ENCODE measurements at regions not wholly inside any gene's neighbourhood (a gene's known extent, or its start where the extent isn't known, plus 50 kb on each side); places are given as distances from the start of the nearest gene placed in this dataset.

- DNase-seq = no peak
- H3K9me3 ChIP-seq = no peaks in the 10 kb centered on the region
- intact Hi-C loops (cut with DNase I) = no loop called here
- WGBS, 2 donors = 37 to 41% methylated on average over 2 of the region's 2 CpGs
- H3K4me1 ChIP-seq = no peaks in the 10 kb centered on the region
- no peaks in the 10 kb centered on the region for H3K27me3 ChIP-seq
- TF ChIP-seq, protein P1, sequence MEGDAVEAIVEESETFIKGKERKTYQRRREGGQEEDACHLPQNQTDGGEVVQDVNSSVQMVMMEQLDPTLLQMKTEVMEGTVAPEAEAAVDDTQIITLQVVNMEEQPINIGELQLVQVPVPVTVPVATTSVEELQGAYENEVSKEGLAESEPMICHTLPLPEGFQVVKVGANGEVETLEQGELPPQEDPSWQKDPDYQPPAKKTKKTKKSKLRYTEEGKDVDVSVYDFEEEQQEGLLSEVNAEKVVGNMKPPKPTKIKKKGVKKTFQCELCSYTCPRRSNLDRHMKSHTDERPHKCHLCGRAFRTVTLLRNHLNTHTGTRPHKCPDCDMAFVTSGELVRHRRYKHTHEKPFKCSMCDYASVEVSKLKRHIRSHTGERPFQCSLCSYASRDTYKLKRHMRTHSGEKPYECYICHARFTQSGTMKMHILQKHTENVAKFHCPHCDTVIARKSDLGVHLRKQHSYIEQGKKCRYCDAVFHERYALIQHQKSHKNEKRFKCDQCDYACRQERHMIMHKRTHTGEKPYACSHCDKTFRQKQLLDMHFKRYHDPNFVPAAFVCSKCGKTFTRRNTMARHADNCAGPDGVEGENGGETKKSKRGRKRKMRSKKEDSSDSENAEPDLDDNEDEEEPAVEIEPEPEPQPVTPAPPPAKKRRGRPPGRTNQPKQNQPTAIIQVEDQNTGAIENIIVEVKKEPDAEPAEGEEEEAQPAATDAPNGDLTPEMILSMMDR (IDR thresholded peaks at IDR 0.05) = no peak
- no peak overlapping the region for H3K4me3 ChIP-seq
- FAIRE-seq = no peak
- no peak for ATAC-seq
- H3K36me3 ChIP-seq = no peaks in the 10 kb centered on the region
- no peak overlapping the region for H3K27ac ChIP-seq
These were observed 412.9 kb downstream of the VGLL3 start for GRCh38 chr3:86578071-86578470.

DNA sequence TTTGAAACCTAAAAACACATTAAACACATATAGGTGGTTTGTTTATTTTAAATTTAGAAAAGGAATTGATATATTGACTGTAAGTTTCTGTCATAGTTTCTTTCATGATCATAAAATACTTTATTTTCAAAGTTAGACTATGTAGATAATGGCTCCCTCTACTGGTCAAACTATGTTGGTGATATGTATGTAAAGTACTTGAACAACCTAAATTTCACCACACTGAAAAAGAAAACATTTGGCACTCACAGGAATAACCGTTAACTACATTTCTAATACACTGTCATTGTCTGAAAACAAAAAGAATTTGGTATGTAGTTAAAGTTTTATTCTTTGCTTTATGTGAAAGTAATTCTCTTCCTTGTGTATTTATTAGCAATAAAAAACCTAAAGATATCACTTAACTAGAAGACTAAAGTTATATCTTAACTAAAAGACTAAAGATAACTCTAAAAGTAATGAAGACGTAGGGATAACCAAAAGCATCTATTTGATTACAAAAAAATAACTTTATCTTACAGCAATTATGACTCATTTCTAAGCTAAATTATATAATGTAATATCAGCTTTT lies 427.5 kb downstream of the VGLL3 start:
- Histone ChIP-seq H3K4me1 (no peaks in the 10 kb centered on the region), H3K27ac (no peak overlapping the region), H3K36me3 (no peaks in the 10 kb centered on the region), H3K4me3 (no peak overlapping the region), H3K27me3 (no peaks in the 10 kb centered on the region), H3K9me3 (no peaks in the 10 kb centered on the region)
- DNase-seq = no peak
- peak; percentile 92 for FAIRE-seq
- ATAC-seq = peak in 1 of 4 donors; percentile 36
- TF ChIP-seq, protein P1 (IDR thresholded peaks at IDR 0.05) = peak; percentile 24 to 58 (median 46)
- intact Hi-C loops (cut with DNase I) = no loop called here
- WGBS, 2 donors = 6% methylated on average over 2 of the region's 2 CpGs

- Histone ChIP-seq H3K36me3 (no peaks in the 10 kb centered on the region), H3K27me3 (no peaks in the 10 kb centered on the region), H3K27ac (no peak overlapping the region), H3K9me3 (no peaks in the 10 kb centered on the region), H3K4me3 (no peak overlapping the region), H3K4me1 (no peaks in the 10 kb centered on the region)
- TF ChIP-seq, protein P1 (IDR thresholded peaks at IDR 0.05) = no peak
- ATAC-seq = no peak
- DNase-seq = no peak
- WGBS, 2 donors = 36 to 45% methylated on average over 1 of the region's 1 CpG
- FAIRE-seq = no peak
- intact Hi-C loops (cut with DNase I) = no loop called here
These were observed 428.9 kb downstream of the VGLL3 start for GRCh38 chr3:86562090-86562489.

DNA sequence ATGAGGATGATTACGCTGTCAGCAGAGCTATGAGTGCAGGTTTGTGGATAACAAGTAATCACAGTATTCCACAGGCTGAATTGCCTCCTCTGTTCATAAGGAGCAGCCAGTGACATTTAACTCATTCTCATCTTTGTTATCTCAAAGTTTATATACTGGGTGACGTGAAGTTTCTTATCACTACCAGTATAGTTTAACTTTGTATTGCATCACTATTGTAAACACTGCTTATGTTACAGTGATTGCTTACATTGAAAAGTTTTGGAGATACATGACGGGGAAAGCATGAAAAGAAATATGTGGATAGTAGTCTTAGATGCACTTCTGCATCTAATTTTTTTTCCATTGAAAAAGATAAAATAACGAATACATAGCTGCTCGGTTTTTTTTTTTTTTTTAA lies 429.7 kb downstream of the VGLL3 start:
- H3K27me3 ChIP-seq = no peaks in the 10 kb centered on the region
- intact Hi-C loops (cut with DNase I) = no loop called here
- H3K9me3 ChIP-seq = no peaks in the 10 kb centered on the region
- no peak for ATAC-seq
- no peak overlapping the region for H3K4me3 ChIP-seq
- no peaks in the 10 kb centered on the region for H3K4me1 ChIP-seq
- TF ChIP-seq, protein P1 (IDR thresholded peaks at IDR 0.05) = no peak
- WGBS, 2 donors = 26 to 37% methylated on average over 5 of the region's 5 CpGs
- H3K36me3 ChIP-seq = no peaks in the 10 kb centered on the region
- no peak for DNase-seq
- no peak for FAIRE-seq
- H3K27ac ChIP-seq = no peak overlapping the region

DNA sequence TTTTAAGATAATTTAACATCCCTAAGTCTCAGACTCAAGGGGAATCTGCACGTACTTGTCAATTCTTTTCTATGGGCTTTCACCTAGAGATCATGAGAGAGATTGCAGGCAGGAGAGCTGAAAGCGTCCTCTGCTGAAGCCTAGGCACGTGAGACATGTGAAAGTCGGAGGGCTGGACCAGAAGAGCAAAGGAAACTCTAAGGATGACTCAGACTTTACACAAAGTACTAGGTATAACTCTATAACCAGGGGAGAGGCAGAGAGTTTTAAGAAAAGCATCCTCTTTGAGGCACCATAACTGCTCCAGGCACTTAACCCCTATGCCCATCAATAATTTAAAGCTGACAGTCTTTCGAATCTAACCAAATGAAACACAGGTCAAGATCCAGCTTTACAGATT lies 436.6 kb downstream of the VGLL3 start:
- no peaks in the 10 kb centered on the region for H3K36me3 ChIP-seq
- no peaks in the 10 kb centered on the region for H3K4me1 ChIP-seq
- H3K9me3 ChIP-seq = no peaks in the 10 kb centered on the region
- no peak for ATAC-seq
- intact Hi-C loops (cut with DNase I) = no loop called here
- TF ChIP-seq, protein P1 (IDR thresholded peaks at IDR 0.05) = no peak
- H3K4me3 ChIP-seq = no peak overlapping the region
- DNase-seq = no peak
- WGBS, 2 donors = 49 to 68% methylated on average over 5 of the region's 5 CpGs
- no peak overlapping the region for H3K27ac ChIP-seq
- H3K27me3 ChIP-seq = no peaks in the 10 kb centered on the region
- no peak for FAIRE-seq
